ENCODE measurements at regions not wholly inside any gene's neighbourhood (a gene's known extent, or its start where the extent isn't known, plus 50 kb on each side); places are given as distances from the start of the nearest gene placed in this dataset.

- TF ChIP-seq FOS (IDR thresholded peaks at IDR 0.05; ENCODE audit: borderline replicate concordance, insufficient read depth, low read length) (no peak), JUN (IDR thresholded peaks at IDR 0.05; ENCODE audit: borderline replicate concordance, insufficient read depth, insufficient read length, low read depth) (no peak), MAX (IDR thresholded peaks at IDR 0.05; ENCODE audit: insufficient read depth, insufficient read length) (no peak), POLR2AphosphoS5 (IDR thresholded peaks at IDR 0.05; ENCODE audit: insufficient read depth, low read depth, low read length) (no peak), GATA2 (IDR thresholded peaks at IDR 0.05; ENCODE audit: insufficient read depth, insufficient read length, low read depth, low read length) (no peak), EZH2 (IDR thresholded peaks at IDR 0.05; ENCODE audit: borderline replicate concordance, low read depth, low read length, severe bottlenecking) (no peak), MYC (IDR thresholded peaks at IDR 0.05; ENCODE audit: low read depth, low read length) (no peak), CTCF (IDR thresholded peaks at IDR 0.05; ENCODE audit: extremely low read depth in 1 of 2, insufficient read depth in 1 of 2, low read depth in 1 of 2, low read length in 2 of 2) (no peak)
These were observed 234.1 kb upstream of the PMEPA1 start for GRCh38 chr20:57943950-57944349.

More at GRCh38 chr20:57943950-57944349, 234.1 kb upstream of the PMEPA1 start:
- Histone ChIP-seq H3K9me3 (replicated peaks; ENCODE audit: control insufficient read depth, insufficient read depth, low read length) (no peaks in the 10 kb centered on the region), H3K9ac (replicated peaks; ENCODE audit: extremely low read depth, insufficient read depth, low read length) (no peak overlapping the region), H3K27me3 (ENCODE audit: control insufficient read depth in 2 of 2, insufficient read depth in 2 of 2, low read length in 2 of 2) (no peaks in the 10 kb centered on the region), H3K4me1 (ENCODE audit: control insufficient read depth, extremely low read depth, insufficient read depth, low read length) (no peaks in the 10 kb centered on the region), H4K20me1 (replicated peaks; ENCODE audit: control insufficient read depth, extremely low read depth, insufficient read depth, low read length) (no peaks in the 10 kb centered on the region), H3K79me2 (ENCODE audit: control insufficient read depth, insufficient read depth, low read length) (no peaks in the 10 kb centered on the region), H3K4me3 (replicated peaks in 1 of 3; ENCODE audit: insufficient read depth in 1 of 3, low read depth in 1 of 3, low read length in 3 of 3) (no peak overlapping the region), H3K27ac (ENCODE audit: insufficient read depth, low read depth, low read length) (no peak overlapping the region), H3K4me2 (ENCODE audit: insufficient read depth, low read length) (no peak overlapping the region), H3K36me3 (ENCODE audit: control insufficient read depth in 2 of 2, extremely low read depth in 1 of 2, insufficient read depth in 2 of 2, low read length in 2 of 2) (no peaks in the 10 kb centered on the region), H3K9me1 (replicated peaks; ENCODE audit: control insufficient read depth, extremely low read depth, insufficient read depth, low read length) (no peaks in the 10 kb centered on the region), H2AFZ (ENCODE audit: low read depth, low read length) (no peak overlapping the region)
- dilution Hi-C loops (cut with MboI; ENCODE audit: extremely low pct_ligation_motif_present, low sequenced_read_pairs) (no loop called here), intact Hi-C loops (cut with micrococcal nuclease) (no loop called here)
- FAIRE-seq = no peak
- DNase-seq (ENCODE audit: low read depth, low spot score) = no peak
- BruUV-seq (replicated peaks) = no TSS peak
- ChIA-PET POLR2A (no interaction called here), CTCF (interaction anchor here (1.7 kb wide), 1 partner anchor 11 kb away, joined by 4 read pairs; no protein-coding TSS in a partner anchor)
